ENCODE measurements at regions not wholly inside any gene's neighbourhood (a gene's known extent, or its start where the extent isn't known, plus 50 kb on each side); places are given as distances from the start of the nearest gene placed in this dataset.

DNA sequence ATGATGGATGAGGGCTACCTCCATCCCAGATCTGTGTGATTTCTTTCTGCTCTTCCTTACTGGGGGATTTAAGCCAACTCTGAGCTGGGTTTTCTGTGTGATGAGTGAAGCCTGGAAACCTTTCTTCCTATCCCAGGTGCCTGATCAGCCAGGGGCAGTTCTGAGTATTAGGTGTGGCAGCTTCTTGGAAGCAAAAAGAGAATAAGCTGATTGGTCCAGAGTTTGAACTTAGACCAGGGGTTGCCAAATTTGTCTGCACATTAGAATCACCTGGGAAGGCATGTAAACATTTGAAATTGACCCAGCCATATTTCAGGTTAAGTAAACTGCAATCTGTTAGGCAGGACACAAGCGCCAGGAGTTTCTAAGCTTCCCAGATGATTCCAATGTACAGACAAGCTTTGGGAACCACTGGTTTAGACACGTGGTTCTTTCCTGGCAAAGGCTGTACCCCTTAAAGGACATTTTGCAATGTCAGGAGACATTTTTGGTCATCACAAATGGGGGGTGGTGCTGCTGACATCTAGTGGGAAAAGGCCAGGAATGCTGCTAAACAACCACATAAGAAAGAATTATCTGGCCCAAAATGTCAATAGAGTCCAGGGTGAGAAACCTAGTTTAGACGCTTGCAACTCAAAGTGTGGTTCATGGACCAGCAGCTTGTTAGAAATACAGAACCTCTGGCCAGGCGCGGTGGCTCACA lies 160.5 kb upstream of the GHITM start:
- H3K9me3 ChIP-seq (ENCODE audit: control insufficient read depth in 2 of 3, low read length in 3 of 3): no peaks in the 10 kb centered on the region
- Mint-ChIP-seq H3K36me3 (no peaks in the 10 kb centered on the region), H3K27ac (no peak overlapping the region), H3K4me1 (no peaks in the 10 kb centered on the region), H3K9me3 (no peaks in the 10 kb centered on the region), H3K4me3 (no peak overlapping the region), H3K27me3 (peaks cover 0 to 10% (median 4%) of the 10 kb centered on the region in 5 donors)
- no peaks in the 10 kb centered on the region for H3K4me1 ChIP-seq (ENCODE audit: control insufficient read depth in 2 of 2, insufficient read depth in 2 of 2, low read length in 2 of 2)
- DNase-seq: no peak
- no peaks in the 10 kb centered on the region for H3K36me3 ChIP-seq (ENCODE audit: control insufficient read depth in 2 of 3, insufficient read depth in 3 of 3, low read length in 3 of 3)
- no peaks in the 10 kb centered on the region for H3K27me3 ChIP-seq (ENCODE audit: control insufficient read depth in 2 of 2, insufficient read depth in 2 of 2, low read length in 2 of 2)
- intact Hi-C loops (cut with micrococcal nuclease): no loop called here
- H3K27ac ChIP-seq (ENCODE audit: low read depth, low read length): no peak overlapping the region
- POLR2A ChIA-PET: no interaction called here
- ATAC-seq: no peak
- CTCF ChIA-PET: no interaction called here
- H3K4me3 ChIP-seq (ENCODE audit: low read length): no peak overlapping the region

DNA sequence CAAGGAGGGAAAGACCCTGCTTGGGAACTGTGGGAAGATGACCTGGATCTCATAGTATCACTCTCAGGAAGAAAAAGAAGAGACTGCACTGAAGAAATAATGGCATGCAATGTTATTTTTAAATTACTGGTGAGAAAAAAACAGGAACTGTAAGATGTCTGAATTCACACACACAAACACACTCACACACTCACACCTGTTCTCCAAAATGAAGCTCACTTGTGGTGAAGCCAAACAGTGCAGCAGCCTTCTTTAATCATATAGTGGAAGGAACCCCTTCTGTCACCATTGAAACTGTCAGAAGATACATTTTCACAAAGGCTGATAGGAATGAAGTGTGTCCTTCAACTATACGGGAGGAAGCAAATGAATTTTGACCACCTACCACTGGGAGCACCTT lies 156.5 kb upstream of the GHITM start:
- intact Hi-C loops (cut with micrococcal nuclease): no loop called here
- ChIA-PET CTCF (no interaction called here), POLR2A (no interaction called here)

GRCh38 chr10:83983578-83984255 lies 155.6 kb upstream of the GHITM start:
- Histone ChIP-seq H3K27me3 (ENCODE audit: control insufficient read depth in 2 of 2, insufficient read depth in 2 of 2, low read length in 2 of 2) (no peaks in the 10 kb centered on the region), H3K9me3 (ENCODE audit: control insufficient read depth in 2 of 3, low read length in 3 of 3) (no peaks in the 10 kb centered on the region), H3K4me1 (ENCODE audit: control insufficient read depth in 2 of 2, insufficient read depth in 2 of 2, low read length in 2 of 2) (no peaks in the 10 kb centered on the region), H3K4me3 (ENCODE audit: low read length) (no peak overlapping the region), H3K27ac (ENCODE audit: low read depth, low read length) (no peak overlapping the region), H3K36me3 (ENCODE audit: control insufficient read depth in 2 of 3, insufficient read depth in 3 of 3, low read length in 3 of 3) (no peaks in the 10 kb centered on the region)
- Mint-ChIP-seq H3K27me3 (peaks cover 0 to 16% (median 4%) of the 10 kb centered on the region in 5 donors), H3K36me3 (no peaks in the 10 kb centered on the region), H3K4me1 (no peaks in the 10 kb centered on the region), H3K27ac (no peak overlapping the region), H3K9me3 (peaks cover 0 to 3% (median 0%) of the 10 kb centered on the region in 11 donors), H3K4me3 (no peak overlapping the region)
- ATAC-seq (no peak), DNase-seq (no peak)
- POLR2A ChIA-PET: no interaction called here
- CTCF ChIA-PET: no interaction called here
- intact Hi-C loops (cut with micrococcal nuclease): no loop called here

More for the DNA sequence above, 156.5 kb upstream of the GHITM start:
- H3K36me3 ChIP-seq (ENCODE audit: control insufficient read depth in 2 of 3, insufficient read depth in 3 of 3, low read length in 3 of 3): no peaks in the 10 kb centered on the region
- no peaks in the 10 kb centered on the region for H3K27me3 ChIP-seq (ENCODE audit: control insufficient read depth in 2 of 2, insufficient read depth in 2 of 2, low read length in 2 of 2)
- ATAC-seq: no peak
- no peaks in the 10 kb centered on the region for H3K4me1 ChIP-seq (ENCODE audit: control insufficient read depth in 2 of 2, insufficient read depth in 2 of 2, low read length in 2 of 2)
- Mint-ChIP-seq H3K36me3 (no peaks in the 10 kb centered on the region), H3K4me1 (no peaks in the 10 kb centered on the region), H3K9me3 (peaks cover 0 to 3% (median 0%) of the 10 kb centered on the region in 11 donors), H3K27me3 (peaks cover 0 to 19% (median 5%) of the 10 kb centered on the region in 5 donors), H3K4me3 (no peak overlapping the region), H3K27ac (no peak overlapping the region)
- no peak overlapping the region for H3K27ac ChIP-seq (ENCODE audit: low read depth, low read length)
- H3K4me3 ChIP-seq (ENCODE audit: low read length): no peak overlapping the region
- no peak for DNase-seq
- H3K9me3 ChIP-seq (ENCODE audit: control insufficient read depth in 2 of 3, low read length in 3 of 3): no peaks in the 10 kb centered on the region

- H3K27me3 Mint-ChIP-seq: peaks cover 0 to 15% (median 4%) of the 10 kb centered on the region in 5 donors
- CTCF ChIA-PET: no interaction called here
- ATAC-seq (no peak), DNase-seq (no peak)
- H3K36me3 Mint-ChIP-seq: no peaks in the 10 kb centered on the region
- Histone ChIP-seq H3K4me1 (ENCODE audit: control insufficient read depth in 2 of 2, insufficient read depth in 2 of 2, low read length in 2 of 2) (no peaks in the 10 kb centered on the region), H3K27me3 (ENCODE audit: control insufficient read depth in 2 of 2, insufficient read depth in 2 of 2, low read length in 2 of 2) (no peaks in the 10 kb centered on the region), H3K4me3 (ENCODE audit: low read length) (no peak overlapping the region), H3K27ac (ENCODE audit: low read depth, low read length) (no peak overlapping the region), H3K36me3 (ENCODE audit: control insufficient read depth in 2 of 3, insufficient read depth in 3 of 3, low read length in 3 of 3) (no peaks in the 10 kb centered on the region), H3K9me3 (ENCODE audit: control insufficient read depth in 2 of 3, low read length in 3 of 3) (no peaks in the 10 kb centered on the region)
- H3K27ac Mint-ChIP-seq: no peak overlapping the region
- no peak overlapping the region for H3K4me3 Mint-ChIP-seq
- peaks cover 0 to 3% (median 0%) of the 10 kb centered on the region in 11 donors for H3K9me3 Mint-ChIP-seq
- H3K4me1 Mint-ChIP-seq: peaks cover 0 to under 1% (median 0%) of the 10 kb centered on the region in 7 donors
- POLR2A ChIA-PET: no interaction called here
- intact Hi-C loops (cut with micrococcal nuclease): no loop called here
Observed at GRCh38 chr10:83984256-83984640, 155.1 kb upstream of the GHITM start.

DNA sequence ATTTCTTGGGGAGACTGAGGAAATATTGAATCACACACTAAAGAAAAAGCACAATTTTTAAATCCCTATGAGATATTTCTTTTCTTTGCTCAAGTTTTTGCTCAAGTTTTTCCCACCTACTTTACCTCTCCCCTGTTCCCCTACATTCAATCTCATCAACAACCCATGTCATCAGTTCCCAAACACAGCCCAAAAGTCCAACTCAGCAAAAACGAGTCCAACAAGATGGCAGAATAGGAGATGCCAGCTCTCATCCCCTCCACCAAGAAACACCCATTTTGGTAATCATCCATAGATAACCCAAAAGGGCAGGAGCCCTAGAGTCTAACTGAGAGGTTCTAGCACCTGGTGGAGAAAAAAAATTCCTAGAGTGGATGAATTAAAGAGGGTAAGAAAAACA lies 152.5 kb upstream of the GHITM start:
- ATAC-seq (no peak), DNase-seq (no peak)
- H3K4me1 Mint-ChIP-seq: peaks cover 0 to 2% (median 0%) of the 10 kb centered on the region in 7 donors
- peaks cover 0 to 9% (median 4%) of the 10 kb centered on the region in 5 donors for H3K27me3 Mint-ChIP-seq
- peaks cover 0 to 5% (median 0%) of the 10 kb centered on the region in 11 donors for H3K9me3 Mint-ChIP-seq
- intact Hi-C loops (cut with micrococcal nuclease): no loop called here
- no peaks in the 10 kb centered on the region for H3K36me3 Mint-ChIP-seq
- no peak overlapping the region for H3K27ac Mint-ChIP-seq
- H3K27ac ChIP-seq (ENCODE audit: low read depth, low read length): no peak overlapping the region
- H3K36me3 ChIP-seq (ENCODE audit: control insufficient read depth in 2 of 3, insufficient read depth in 3 of 3, low read length in 3 of 3): no peaks in the 10 kb centered on the region
- POLR2A ChIA-PET: no interaction called here
- H3K9me3 ChIP-seq (ENCODE audit: control insufficient read depth in 2 of 3, low read length in 3 of 3): no peaks in the 10 kb centered on the region
- no peak overlapping the region for H3K4me3 Mint-ChIP-seq
- no peak overlapping the region for H3K4me3 ChIP-seq (ENCODE audit: low read length)
- no peaks in the 10 kb centered on the region for H3K4me1 ChIP-seq (ENCODE audit: control insufficient read depth in 2 of 2, insufficient read depth in 2 of 2, low read length in 2 of 2)
- no peaks in the 10 kb centered on the region for H3K27me3 ChIP-seq (ENCODE audit: control insufficient read depth in 2 of 2, insufficient read depth in 2 of 2, low read length in 2 of 2)
- CTCF ChIA-PET: no interaction called here

DNA sequence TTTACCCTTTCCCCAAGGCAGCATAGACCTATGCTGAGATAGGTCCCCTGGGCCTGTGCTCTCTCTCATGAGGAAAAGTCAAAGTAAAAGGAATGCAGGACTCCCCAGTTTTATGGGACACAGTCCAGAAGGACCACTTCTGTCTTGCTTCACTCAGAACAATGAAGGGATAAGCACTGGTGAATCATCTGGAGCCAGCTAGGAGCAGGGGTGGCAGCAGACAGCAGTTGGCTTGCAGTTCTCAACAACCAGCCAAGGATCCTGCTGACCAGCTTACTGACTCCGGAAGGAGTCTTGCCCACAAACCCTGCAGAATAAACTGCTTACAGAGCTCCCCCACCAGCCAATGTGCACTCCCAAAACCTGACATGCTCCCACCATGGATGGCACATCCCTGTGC lies 152.1 kb upstream of the GHITM start:
- no peak overlapping the region for H3K4me3 Mint-ChIP-seq
- POLR2A ChIA-PET: no interaction called here

GRCh38 chr10:83988435-83988834 lies 150.9 kb upstream of the GHITM start:
- H3K4me3 ChIP-seq (ENCODE audit: low read length): no peak overlapping the region
- H3K9me3 Mint-ChIP-seq: peaks cover 0 to 5% (median 0%) of the 10 kb centered on the region in 11 donors
- intact Hi-C loops (cut with micrococcal nuclease): no loop called here
- H3K27ac Mint-ChIP-seq: no peak overlapping the region
- ATAC-seq (no peak), DNase-seq (no peak)
- no peaks in the 10 kb centered on the region for H3K36me3 ChIP-seq (ENCODE audit: control insufficient read depth in 2 of 3, insufficient read depth in 3 of 3, low read length in 3 of 3)
- no peak overlapping the region for H3K4me3 Mint-ChIP-seq
- H3K4me1 ChIP-seq (ENCODE audit: control insufficient read depth in 2 of 2, insufficient read depth in 2 of 2, low read length in 2 of 2): no peaks in the 10 kb centered on the region
- H3K36me3 Mint-ChIP-seq: no peaks in the 10 kb centered on the region
- ChIA-PET POLR2A (no interaction called here), CTCF (no interaction called here)
- H3K9me3 ChIP-seq (ENCODE audit: control insufficient read depth in 2 of 3, low read length in 3 of 3): no peaks in the 10 kb centered on the region
- H3K4me1 Mint-ChIP-seq: peaks cover 0 to 6% (median 0%) of the 10 kb centered on the region in 7 donors
- H3K27me3 ChIP-seq (ENCODE audit: control insufficient read depth in 2 of 2, insufficient read depth in 2 of 2, low read length in 2 of 2): no peaks in the 10 kb centered on the region
- H3K27ac ChIP-seq (ENCODE audit: low read depth, low read length): no peak overlapping the region
- H3K27me3 Mint-ChIP-seq: peaks cover 0 to 9% (median 4%) of the 10 kb centered on the region in 5 donors

More for the DNA sequence above, 152.1 kb upstream of the GHITM start:
- H3K4me3 ChIP-seq (ENCODE audit: low read length): no peak overlapping the region
- no peak for DNase-seq
- no peaks in the 10 kb centered on the region for H3K36me3 Mint-ChIP-seq
- no peaks in the 10 kb centered on the region for H3K4me1 ChIP-seq (ENCODE audit: control insufficient read depth in 2 of 2, insufficient read depth in 2 of 2, low read length in 2 of 2)
- no peaks in the 10 kb centered on the region for H3K36me3 ChIP-seq (ENCODE audit: control insufficient read depth in 2 of 3, insufficient read depth in 3 of 3, low read length in 3 of 3)
- no peaks in the 10 kb centered on the region for H3K27me3 ChIP-seq (ENCODE audit: control insufficient read depth in 2 of 2, insufficient read depth in 2 of 2, low read length in 2 of 2)
- H3K27ac Mint-ChIP-seq: no peak overlapping the region
- H3K9me3 Mint-ChIP-seq: peaks cover 0 to 5% (median 0%) of the 10 kb centered on the region in 11 donors
- no peak for ATAC-seq
- H3K9me3 ChIP-seq (ENCODE audit: control insufficient read depth in 2 of 3, low read length in 3 of 3): no peaks in the 10 kb centered on the region
- CTCF ChIA-PET: no interaction called here
- H3K4me1 Mint-ChIP-seq: peaks cover 0 to 6% (median 0%) of the 10 kb centered on the region in 7 donors
- no peak overlapping the region for H3K27ac ChIP-seq (ENCODE audit: low read depth, low read length)
- peaks cover 0 to 9% (median 4%) of the 10 kb centered on the region in 5 donors for H3K27me3 Mint-ChIP-seq
- intact Hi-C loops (cut with micrococcal nuclease): no loop called here

Measured in naive thymus-derived CD4-positive, alpha-beta T cell (primary cell).